ENCODE measurements at regions not wholly inside any gene's neighbourhood (a gene's known extent, or its start where the extent isn't known, plus 50 kb on each side); places are given as distances from the start of the nearest gene placed in this dataset.

GRCh38 chr2:240320204-240320993 is 115.1 kb upstream of the GPC1 start:
- H3K9me3 ChIP-seq: no peaks in the 10 kb centered on the region
- H3K27me3 ChIP-seq: no peaks in the 10 kb centered on the region
- no peak overlapping the region for H3K4me3 ChIP-seq
- peak overlapping the region in 1 of 4 donors; percentile 8 for H3K27ac ChIP-seq
- DNase-seq: no peak
- no peaks in the 10 kb centered on the region for H3K4me1 ChIP-seq
- no peaks in the 10 kb centered on the region for H3K36me3 ChIP-seq
- TF ChIP-seq CTCF (IDR thresholded peaks at IDR 0.05) (no peak), POLR2A (IDR thresholded peaks at IDR 0.05) (no peak)

- Histone ChIP-seq H3K4me1 (no peaks in the 10 kb centered on the region), H3K9me3 (no peaks in the 10 kb centered on the region), H3K36me3 (no peaks in the 10 kb centered on the region), H3K27me3 (no peaks in the 10 kb centered on the region), H3K4me3 (no peak overlapping the region), H3K27ac (no peak overlapping the region)
- DNase-seq: no peak
- TF ChIP-seq CTCF (IDR thresholded peaks at IDR 0.05): no peak
- no peak for TF ChIP-seq POLR2A (IDR thresholded peaks at IDR 0.05)
These were observed 113.1 kb upstream of the GPC1 start for GRCh38 chr2:240322231-240322955.

GRCh38 chr2:240322991-240323390 is 112.5 kb upstream of the GPC1 start:
- H3K4me1 ChIP-seq: no peaks in the 10 kb centered on the region
- TF ChIP-seq POLR2A (IDR thresholded peaks at IDR 0.05) (no peak), CTCF (IDR thresholded peaks at IDR 0.05) (no peak)
- no peak overlapping the region for H3K27ac ChIP-seq
- DNase-seq: no peak
- H3K36me3 ChIP-seq: no peaks in the 10 kb centered on the region
- H3K9me3 ChIP-seq: no peaks in the 10 kb centered on the region
- H3K4me3 ChIP-seq: no peak overlapping the region
- no peaks in the 10 kb centered on the region for H3K27me3 ChIP-seq

- H3K27me3 ChIP-seq: no peaks in the 10 kb centered on the region
- no peak for TF ChIP-seq CTCF (IDR thresholded peaks at IDR 0.05)
- TF ChIP-seq POLR2A (IDR thresholded peaks at IDR 0.05): no peak
- H3K4me1 ChIP-seq: no peaks in the 10 kb centered on the region
- H3K36me3 ChIP-seq: no peaks in the 10 kb centered on the region
- no peaks in the 10 kb centered on the region for H3K9me3 ChIP-seq
- no peak overlapping the region for H3K4me3 ChIP-seq
- no peak for DNase-seq
- H3K27ac ChIP-seq: no peak overlapping the region
These were observed 111.7 kb upstream of the GPC1 start for GRCh38 chr2:240323601-240324291.

- no peaks in the 10 kb centered on the region for H3K27me3 ChIP-seq
- no peak for TF ChIP-seq POLR2A (IDR thresholded peaks at IDR 0.05)
- no peak for TF ChIP-seq CTCF (IDR thresholded peaks at IDR 0.05)
- no peak overlapping the region for H3K27ac ChIP-seq
- no peaks in the 10 kb centered on the region for H3K4me1 ChIP-seq
- DNase-seq: no peak
- no peak overlapping the region for H3K4me3 ChIP-seq
- no peaks in the 10 kb centered on the region for H3K9me3 ChIP-seq
- H3K36me3 ChIP-seq: no peaks in the 10 kb centered on the region
These were observed 111.0 kb upstream of the GPC1 start for GRCh38 chr2:240324312-240325015.
